Left ventricle myocardium inferior (tissue), 1 donor: ENCODE measurements at regions not wholly inside any gene's neighbourhood (a gene's known extent, or its start where the extent isn't known, plus 50 kb on each side); places are given as distances from the start of the nearest gene placed in this dataset.

Source experiments
- DNase-seq: peaks from one replicate; pipeline ENCODE4 v3.0.0-alpha.2; 2020
- H3K27ac ChIP-seq: fragments of 200-600 bp; replicated peaks from 2 replicates; pipeline ENCODE4 v1.8.0; 2021
- H3K27me3 ChIP-seq: fragments of 200-600 bp; 2 replicates; pipeline ENCODE4 v1.8.0; 2021; ENCODE audit warnings: low read depth
- H3K36me3 ChIP-seq: fragments of 200-600 bp; 2 replicates; pipeline ENCODE4 v1.8.0; 2021
- H3K4me1 ChIP-seq: fragments of 200-600 bp; 2 replicates; pipeline ENCODE4 v1.8.0; 2021
- H3K4me3 ChIP-seq: fragments of 200-600 bp; 2 replicates; pipeline ENCODE4 v1.8.0; 2021; ENCODE audit warnings: mild to moderate bottlenecking, moderate library complexity
- H3K9me3 ChIP-seq: fragments of 200-600 bp; replicated peaks from 2 replicates; pipeline ENCODE4 v1.8.0; 2021
- intact Hi-C: fragments of 100-400 bp; cut with micrococcal nuclease; formaldehyde crosslinking; loops from one replicate; pipeline ENCODE4 v1.11.0; 2022
- TF ChIP-seq, protein P1 (sequence below): fragments of 200-600 bp; IDR thresholded peaks from 2 replicates; pipeline ENCODE4 v1.8.0; 2021; ENCODE audit warnings: antibody characterized with exemption, mild to moderate bottlenecking, borderline replicate concordance
- donor health status: DM: no; HTN: yes; CAD: no; lungs with severe emphysema.

DNA sequence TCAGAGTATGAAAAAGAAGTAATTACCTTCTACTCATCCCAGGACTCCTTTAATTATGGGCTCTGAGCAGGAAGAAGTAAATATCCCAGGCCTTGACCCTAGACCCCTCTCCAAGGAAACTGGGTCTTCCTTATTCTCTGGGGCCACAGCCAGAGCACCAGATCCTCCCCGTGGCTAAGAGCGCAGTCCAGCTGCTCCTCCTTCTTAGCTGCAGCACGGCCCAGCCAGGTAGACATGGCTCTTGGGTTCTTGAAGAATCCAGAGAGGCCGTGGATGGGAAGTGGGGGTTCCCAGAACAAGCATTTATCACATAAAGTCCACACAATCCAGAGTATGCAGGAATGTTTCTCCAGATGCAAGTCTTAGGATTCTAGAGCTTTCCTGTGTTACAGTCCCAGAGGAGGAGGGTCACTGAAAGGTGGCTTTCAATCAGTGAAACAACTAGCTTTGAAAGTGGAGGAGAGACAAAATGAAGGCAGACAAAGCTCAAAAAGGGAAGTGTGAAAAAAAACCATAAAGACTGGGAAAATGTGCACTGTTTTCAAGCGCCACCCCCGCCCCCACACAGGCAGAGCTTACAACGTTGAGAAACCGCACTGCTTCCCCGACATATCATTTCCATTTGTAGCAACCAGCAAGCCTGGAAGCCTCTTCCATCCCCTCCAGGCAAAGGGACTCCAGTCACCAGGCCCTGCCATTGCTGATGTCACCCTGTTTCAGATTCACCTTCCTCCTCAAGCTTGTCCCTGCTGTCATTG, 396.5 kb upstream of the MKI67 start:
- DNase-seq = no peak
- Histone ChIP-seq H3K36me3 (no peaks in the 10 kb centered on the region), H3K27me3 (peaks cover 78% of the 10 kb centered on the region), H3K4me1 (no peaks in the 10 kb centered on the region), H3K4me3 (no peak overlapping the region), H3K9me3 (no peaks in the 10 kb centered on the region), H3K27ac (no peak overlapping the region)
- intact Hi-C loops = no loop called here
- TF ChIP-seq, protein P1, sequence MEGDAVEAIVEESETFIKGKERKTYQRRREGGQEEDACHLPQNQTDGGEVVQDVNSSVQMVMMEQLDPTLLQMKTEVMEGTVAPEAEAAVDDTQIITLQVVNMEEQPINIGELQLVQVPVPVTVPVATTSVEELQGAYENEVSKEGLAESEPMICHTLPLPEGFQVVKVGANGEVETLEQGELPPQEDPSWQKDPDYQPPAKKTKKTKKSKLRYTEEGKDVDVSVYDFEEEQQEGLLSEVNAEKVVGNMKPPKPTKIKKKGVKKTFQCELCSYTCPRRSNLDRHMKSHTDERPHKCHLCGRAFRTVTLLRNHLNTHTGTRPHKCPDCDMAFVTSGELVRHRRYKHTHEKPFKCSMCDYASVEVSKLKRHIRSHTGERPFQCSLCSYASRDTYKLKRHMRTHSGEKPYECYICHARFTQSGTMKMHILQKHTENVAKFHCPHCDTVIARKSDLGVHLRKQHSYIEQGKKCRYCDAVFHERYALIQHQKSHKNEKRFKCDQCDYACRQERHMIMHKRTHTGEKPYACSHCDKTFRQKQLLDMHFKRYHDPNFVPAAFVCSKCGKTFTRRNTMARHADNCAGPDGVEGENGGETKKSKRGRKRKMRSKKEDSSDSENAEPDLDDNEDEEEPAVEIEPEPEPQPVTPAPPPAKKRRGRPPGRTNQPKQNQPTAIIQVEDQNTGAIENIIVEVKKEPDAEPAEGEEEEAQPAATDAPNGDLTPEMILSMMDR = no peak

DNA sequence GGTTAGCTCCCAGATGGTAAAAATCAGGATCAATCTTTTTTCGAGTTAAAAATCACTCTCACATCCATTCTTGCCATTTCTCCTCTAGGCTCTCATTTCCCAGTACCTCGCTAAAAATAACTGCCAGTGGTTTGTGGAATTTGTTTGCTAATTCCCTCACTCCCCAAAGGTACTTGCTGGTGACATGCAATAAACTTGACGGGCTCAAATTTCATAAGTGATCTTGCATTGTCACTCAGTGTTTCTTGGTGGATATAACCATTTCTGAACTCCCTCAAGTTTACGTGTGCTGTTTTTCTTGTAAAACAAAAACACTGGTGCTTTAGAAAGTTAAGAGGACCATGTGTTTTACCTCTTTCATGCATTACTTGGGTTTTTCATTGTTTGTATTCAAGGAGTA, 399.2 kb upstream of the MKI67 start:
- H3K27me3 ChIP-seq = peaks cover 71% of the 10 kb centered on the region
- no peak overlapping the region for H3K27ac ChIP-seq
- TF ChIP-seq, protein P1 = no peak
- H3K4me3 ChIP-seq = no peak overlapping the region
- no peaks in the 10 kb centered on the region for H3K9me3 ChIP-seq
- H3K36me3 ChIP-seq = no peaks in the 10 kb centered on the region
- no peaks in the 10 kb centered on the region for H3K4me1 ChIP-seq
- intact Hi-C loops = no loop called here
- no peak for DNase-seq

DNA sequence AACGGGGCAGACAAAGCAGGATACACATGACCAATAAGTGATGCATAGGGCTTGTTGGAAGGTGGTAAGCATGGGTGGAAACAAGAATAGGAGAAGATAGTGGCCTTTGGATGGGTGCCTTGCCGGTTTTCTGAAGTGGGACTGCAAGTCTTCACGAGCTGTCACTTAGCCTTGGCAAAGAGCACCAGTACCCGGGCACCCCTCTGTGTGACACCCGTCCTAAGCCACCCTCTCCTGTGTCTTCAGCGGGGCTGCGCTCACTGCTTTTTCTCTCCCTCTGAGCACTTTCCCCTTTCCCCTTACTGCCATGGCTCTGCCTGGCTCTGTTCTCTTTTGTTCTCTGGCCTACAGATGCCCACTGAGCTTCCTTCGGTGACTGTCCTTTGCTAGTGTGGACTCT, 399.7 kb upstream of the MKI67 start:
- H3K4me3 ChIP-seq = no peak overlapping the region
- no peak overlapping the region for H3K27ac ChIP-seq
- TF ChIP-seq, protein P1 = no peak
- intact Hi-C loops = no loop called here
- no peaks in the 10 kb centered on the region for H3K36me3 ChIP-seq
- no peaks in the 10 kb centered on the region for H3K9me3 ChIP-seq
- peaks cover 68% of the 10 kb centered on the region for H3K27me3 ChIP-seq
- no peak for DNase-seq
- no peaks in the 10 kb centered on the region for H3K4me1 ChIP-seq

DNA sequence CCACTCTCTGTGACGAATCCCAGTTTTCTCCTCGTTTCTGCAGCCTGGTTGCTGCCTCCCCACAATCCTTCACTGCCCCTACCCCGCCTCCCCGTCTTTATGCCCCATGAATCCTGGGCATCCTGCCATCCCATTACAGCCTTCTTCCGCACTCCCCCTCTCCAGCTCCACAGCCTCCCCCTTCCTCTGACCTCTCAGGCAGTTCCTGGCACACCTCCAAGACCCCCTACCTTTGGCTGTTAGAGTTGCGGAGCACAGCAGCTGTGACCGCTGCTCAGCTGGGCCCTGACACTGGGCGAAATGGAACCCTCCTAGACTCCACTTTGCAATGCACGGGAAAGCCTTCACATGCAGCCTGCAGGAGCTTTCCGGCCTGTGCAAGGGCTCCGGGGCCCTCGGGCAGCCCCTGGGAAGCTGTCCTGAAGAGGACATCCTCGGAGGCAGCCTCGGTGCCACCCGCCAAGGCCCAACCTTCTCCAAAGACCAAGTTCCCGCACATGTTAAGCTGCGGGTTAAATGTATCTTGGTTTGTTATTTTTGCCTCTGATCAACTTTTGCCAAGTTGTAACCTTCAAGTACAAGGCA, 400.7 kb upstream of the MKI67 start:
- peaks cover 60% of the 10 kb centered on the region for H3K27me3 ChIP-seq
- H3K4me3 ChIP-seq = no peak overlapping the region
- H3K4me1 ChIP-seq = no peaks in the 10 kb centered on the region
- TF ChIP-seq, protein P1 = no peak
- no peak overlapping the region for H3K27ac ChIP-seq
- no peak for DNase-seq
- H3K9me3 ChIP-seq = no peaks in the 10 kb centered on the region
- no peaks in the 10 kb centered on the region for H3K36me3 ChIP-seq
- intact Hi-C loops = no loop called here

DNA sequence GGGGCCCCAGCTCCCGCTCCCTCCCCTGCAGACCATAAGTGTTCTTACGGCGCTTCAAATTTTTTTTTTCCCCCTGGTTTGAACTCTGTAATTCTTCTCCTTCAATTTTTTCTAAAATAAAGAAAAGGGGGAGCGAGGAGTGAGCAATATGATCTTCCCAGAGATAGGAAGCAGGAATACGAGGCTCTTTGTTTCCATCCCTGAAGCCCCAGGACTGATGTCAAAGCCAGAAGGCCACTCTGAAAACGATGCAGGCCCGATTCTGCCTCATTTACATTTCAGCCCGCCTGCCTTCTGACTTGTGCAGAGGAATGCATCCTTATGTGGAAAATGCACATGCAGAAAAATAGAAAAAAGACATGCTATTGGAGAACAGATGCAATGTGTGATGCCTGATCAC, 401.5 kb upstream of the MKI67 start:
- H3K36me3 ChIP-seq = no peaks in the 10 kb centered on the region
- TF ChIP-seq, protein P1 = no peak
- peaks cover 58% of the 10 kb centered on the region for H3K27me3 ChIP-seq
- H3K27ac ChIP-seq = no peak overlapping the region
- DNase-seq = no peak
- H3K4me1 ChIP-seq = no peaks in the 10 kb centered on the region
- H3K9me3 ChIP-seq = no peaks in the 10 kb centered on the region
- intact Hi-C loops = no loop called here
- no peak overlapping the region for H3K4me3 ChIP-seq
